ENCODE measurements at regions not wholly inside any gene's neighbourhood (a gene's known extent, or its start where the extent isn't known, plus 50 kb on each side); places are given as distances from the start of the nearest gene placed in this dataset.

DNA sequence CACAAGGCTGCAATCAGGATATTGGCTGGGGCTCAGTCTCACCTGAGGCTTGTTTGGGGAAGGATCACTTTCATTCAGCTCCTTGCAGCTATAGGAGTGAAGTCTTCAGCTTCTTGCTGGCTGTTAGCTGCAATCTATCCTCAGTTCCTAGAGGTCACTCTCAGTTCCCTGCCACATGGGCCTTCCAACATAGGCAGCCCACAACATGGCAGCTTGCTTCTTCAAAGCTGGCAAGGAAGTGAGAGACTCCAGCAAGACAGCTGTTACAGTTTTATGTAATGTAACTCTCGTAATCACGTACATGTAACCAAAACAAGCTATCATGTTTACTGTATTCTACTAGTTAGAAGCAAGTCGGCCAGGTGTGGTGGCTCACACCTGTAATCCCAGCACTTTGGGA lies 226.9 kb downstream of the CDC5L start:
- DNase-seq = no peak

DNA sequence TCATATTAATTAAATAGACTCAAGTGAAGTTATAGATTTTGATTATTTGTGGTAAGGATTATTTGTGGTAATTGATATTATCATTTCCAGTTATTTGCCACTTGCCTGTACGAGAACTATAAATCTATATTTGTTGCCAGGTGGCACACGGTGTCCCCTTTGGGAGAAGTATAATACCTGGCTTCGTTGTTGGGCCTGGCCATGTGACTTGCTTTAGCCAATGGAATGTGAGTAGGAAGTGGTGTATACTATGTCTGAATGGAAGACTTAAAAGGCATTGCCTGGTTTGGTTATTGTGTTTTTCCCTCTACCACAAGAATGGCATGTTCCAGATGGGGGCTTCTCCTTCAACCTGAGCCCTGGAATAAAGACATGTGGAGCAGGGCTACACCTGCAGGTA lies 228.1 kb downstream of the CDC5L start:
- DNase-seq = no peak

DNA sequence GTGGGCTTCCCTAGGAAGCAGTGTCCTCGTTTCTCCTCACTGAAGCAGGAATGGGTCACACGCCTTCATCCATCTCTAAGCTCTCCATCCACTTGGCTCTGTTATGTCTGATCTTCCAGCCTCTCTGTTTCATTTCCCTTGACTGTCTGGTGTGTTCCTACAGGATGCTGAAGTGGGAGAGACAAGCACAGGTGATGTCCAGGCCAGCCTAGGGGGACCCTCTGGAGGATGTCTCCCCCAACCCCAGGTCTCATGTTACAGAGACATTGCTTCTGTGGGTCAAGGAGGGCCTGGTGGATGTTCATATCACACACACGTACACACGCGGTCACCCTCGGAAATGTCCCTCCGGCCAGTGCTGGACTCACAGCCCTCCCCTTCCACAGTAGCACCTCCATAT lies 229.9 kb downstream of the CDC5L start:
- no peak for DNase-seq

DNA sequence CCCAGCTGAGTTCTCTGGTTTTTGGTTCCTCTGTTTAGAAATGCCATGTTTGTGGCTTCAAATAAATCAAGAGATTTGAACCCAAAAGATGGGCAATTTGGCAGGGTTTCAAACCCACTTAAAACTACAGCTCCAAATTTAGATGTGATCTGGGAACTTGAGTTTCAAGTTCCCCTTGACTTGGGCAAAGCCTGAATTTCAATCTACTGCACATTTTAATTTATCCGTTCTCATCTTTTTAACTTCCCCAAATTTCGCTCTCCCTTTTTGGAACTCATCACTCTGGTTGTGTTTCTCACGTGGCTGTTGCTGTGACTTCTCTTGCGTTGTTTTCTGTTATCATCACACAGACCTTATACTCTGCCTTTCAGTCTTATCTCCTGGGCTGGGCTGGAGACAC lies 230.9 kb downstream of the CDC5L start:
- DNase-seq = no peak

DNA sequence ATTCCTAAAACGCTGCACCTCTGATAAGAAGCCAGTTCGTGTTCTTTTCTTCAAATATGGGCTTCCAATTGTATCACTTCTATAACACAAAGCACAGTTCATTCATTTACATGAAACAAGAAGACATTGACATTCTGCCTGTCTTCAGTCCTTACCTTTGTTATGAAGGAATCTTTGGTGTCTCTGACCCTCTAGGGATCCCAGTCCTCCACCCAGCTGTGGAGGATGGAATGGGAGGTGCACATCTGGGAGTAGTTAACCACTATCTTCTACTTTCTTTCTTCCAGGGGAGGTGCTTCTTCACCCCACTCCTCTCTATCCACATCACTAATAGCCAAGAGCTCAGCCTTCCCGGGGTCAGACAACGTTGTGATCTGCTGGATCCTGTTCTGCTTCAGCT lies 233.4 kb downstream of the CDC5L start:
- no peak for DNase-seq

DNA sequence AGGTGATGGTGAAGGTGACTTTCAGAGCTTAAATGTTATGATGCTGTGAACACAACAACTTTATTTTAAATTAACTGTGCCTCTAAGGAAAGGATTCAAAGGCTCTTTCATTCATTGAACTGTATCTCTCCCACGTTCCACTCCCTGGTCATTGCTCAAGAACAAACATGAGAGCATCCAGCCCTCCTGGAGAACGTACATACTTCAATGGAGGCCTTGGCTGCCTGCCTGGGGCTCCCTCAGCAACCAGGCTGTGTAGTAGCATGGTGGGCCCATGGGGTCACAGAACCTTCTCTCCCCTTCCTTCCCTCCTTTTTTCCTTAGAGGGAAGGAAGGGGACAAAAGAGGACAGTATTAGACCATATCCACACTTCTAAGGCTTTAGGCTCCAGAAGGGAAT lies 234.3 kb downstream of the CDC5L start:
- no peak for DNase-seq

DNA sequence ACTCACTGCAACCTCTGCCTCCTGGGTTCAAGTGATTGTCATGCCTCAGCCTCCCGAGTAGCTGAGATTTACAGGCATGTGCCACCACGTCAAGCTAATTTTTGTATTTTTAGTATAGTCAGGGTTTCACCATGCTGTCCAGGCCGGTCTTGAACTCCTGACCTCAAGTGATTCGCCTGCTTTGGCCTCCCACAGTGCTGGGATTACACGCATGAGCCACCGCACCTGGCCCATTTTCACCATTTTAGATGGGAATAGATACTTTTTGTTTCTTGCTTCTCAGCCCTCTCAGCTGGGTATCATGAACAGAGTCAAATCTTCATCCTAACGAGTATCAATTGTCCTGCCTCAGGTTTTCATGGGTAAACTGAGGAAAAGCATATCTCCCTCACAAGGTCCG lies 235.0 kb downstream of the CDC5L start:
- DNase-seq = no peak

DNA sequence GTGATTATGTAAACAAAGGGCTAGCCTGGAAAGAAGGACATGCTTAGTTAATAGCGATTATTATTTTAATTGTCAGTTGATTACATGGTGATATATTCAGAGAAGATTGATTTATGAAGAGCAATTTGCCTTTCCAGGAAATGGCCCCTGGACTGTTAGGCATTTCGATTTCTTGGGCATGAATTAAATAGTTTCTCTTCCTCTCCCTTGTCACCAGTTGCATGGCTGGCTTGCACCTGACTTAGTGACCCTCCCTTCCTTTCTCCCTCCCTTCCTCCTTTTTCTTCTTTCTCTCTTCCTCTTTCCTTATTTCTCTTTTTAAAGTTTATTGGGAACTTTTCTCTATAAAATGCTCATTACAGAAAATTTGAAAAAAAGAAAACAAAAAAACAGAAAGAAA lies 235.4 kb downstream of the CDC5L start:
- no peak for DNase-seq

DNA sequence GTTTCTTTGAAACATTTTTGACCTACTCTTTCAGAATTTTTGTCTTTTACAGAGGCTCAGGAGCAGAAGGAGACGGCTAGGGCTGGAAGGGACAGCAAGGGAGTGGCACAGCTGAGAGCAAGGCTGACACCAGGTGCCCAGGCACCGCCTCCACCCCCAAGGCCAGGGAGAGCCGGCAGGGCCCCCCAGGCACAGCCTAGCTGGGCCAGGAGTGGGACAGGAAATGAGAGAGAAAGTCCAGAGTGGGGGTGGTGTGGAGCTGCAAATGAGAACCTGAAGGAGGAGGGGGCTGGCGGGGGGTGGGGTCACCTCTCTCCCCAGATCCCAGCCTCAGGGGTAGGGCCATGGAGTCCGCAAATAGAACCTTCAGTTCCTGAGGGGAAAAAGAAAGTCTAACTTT lies 236.7 kb downstream of the CDC5L start:
- no peak for DNase-seq

DNA sequence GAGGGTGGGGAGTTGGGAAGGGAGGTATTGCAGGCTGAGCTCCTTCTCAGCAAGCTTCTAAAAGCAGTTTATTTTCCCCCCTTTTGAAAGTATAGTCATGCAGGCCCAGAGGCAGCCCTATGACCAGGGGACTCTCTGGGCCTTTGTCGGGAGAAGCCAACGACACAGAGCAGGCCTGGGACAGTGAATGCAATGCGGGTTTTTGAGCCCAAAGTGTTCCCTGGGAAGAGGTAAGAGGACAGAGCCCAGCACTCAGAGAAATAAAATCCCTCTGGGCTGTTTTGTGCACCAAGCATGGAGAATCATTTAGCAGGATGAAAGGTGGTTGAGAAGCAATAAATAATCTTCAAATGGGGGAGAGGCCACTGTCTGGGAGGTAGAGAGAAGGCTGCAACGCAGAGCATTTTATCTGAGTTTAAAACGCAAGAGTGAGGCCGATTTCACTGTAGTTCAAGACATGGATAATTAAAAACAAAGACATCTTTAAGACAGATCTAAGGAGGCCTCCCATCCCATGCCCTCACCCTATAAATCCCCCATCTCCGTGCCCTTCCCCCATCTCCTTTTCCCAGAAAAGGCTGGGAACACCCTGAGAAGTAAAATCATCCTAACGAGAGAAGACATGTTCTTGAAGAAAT lies 237.5 kb downstream of the CDC5L start:
- no peak for DNase-seq

DNA sequence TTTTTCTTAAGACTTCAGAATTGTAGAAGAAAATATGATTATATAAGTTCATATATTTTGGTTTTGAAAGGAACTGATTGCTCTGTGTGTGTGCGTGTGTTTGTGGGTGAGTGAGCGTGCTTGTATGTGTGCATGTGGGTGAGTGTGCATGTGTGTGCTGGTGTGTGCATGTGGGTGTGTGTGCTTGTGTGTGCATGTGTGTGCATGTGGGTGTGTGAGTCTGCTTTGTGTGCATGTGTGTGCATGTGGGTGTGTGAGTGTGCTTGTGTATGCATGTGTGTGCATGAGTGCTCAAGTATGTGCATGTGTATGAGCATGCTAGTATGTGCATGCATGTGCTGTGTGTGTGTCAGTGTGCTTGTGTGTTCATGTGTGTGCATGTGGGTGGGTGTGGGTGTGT lies 238.5 kb downstream of the CDC5L start:
- DNase-seq = no peak

DNA sequence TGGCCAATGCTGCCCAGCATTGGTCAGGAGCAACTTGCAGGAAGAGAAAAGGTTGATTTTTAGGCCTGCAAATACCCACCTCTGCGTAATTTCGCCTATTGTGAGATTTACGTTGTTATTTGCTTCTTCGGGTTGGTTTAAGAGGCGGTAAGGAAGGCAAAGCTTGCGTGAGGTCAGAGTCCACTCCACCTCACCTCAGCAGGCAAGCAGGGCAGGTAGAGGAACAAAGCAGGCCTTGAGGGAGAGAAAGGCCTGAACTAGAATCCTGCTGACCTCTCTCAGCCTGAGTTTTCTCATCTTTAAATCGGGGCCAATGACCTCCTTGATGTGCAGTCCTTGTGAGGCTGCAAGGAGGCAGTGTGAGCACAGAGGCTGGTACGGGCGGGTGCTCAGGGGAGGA lies 239.1 kb downstream of the CDC5L start:
- no peak for DNase-seq

DNA sequence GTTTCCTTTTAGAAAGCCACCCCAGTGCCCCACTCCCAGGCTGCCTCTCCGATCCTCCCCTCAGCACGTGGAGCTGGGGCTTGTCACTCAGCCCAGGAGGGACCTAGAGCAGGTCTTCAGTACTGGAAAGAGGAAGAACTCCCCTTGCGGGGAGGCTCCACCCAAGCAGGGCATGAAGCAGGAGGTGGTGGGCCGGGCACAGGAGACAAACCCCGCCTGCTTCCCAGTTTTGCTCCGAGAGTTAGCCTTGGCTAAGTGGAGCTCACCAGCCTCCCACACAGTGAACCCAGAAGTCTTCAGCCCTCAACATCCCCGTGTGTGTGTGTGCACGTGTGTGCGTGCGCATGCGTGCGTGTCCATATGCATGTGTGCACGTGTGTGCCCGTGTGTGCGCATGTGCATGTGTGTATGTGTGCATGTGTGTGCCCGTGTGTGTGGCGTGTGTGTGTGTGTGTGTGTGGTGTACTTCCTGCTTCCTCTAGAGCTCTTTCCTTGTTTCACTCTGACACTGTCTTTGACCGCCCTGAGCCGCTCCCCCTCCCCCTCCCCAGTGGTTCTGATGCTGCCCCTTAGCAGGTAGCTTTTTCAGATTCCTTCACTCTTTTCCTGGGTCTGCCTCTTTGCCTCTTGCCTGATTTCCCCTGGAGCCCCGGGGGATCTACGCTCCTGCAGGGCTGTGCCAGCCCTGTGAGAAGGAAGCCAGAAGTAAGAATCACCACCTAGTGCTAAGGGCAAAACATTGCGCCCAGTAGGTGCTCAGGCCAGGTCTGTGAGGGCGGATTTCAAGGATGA lies 239.8 kb downstream of the CDC5L start:
- peak in 1 of 5 donors; percentile 4 for DNase-seq

DNA sequence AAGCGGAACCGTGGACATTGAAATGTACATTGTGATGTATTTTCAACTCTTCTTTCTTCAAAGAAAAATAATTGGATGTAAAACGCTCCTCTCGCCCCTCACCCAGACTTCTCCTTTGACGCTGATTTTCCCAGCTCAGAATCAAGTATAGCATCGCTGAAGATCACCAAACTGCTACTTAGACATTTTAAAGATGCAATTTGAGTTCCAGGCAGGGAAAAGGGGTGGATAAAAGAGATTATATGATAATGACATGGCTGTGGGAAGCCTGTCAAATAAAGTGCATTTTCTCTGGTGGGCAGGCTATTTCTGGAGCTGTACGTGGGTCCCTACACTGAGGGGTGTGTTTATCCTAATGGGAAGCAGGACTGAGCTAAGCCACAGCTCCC lies 240.4 kb downstream of the CDC5L start:
- DNase-seq = no peak

DNA sequence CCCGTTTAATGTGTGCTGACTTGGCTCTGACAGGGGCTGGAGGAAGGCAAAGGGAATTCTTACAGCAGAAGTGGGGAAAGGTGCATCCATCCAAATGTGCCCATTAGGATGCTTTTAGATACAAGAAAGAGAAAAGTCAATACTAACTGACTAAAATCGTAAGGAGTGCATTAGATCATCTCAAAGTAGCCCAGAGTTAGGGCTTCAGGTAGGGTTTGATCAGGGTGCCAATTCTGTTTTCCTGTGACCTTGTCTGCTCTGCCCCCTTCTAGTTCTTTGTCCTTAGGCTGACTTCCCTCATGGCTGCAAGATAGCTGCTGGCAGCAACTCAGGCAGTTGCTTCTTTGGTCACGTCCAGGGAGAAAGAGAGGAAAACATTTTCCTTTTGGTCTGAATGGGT lies 240.8 kb downstream of the CDC5L start:
- no peak for DNase-seq

DNA sequence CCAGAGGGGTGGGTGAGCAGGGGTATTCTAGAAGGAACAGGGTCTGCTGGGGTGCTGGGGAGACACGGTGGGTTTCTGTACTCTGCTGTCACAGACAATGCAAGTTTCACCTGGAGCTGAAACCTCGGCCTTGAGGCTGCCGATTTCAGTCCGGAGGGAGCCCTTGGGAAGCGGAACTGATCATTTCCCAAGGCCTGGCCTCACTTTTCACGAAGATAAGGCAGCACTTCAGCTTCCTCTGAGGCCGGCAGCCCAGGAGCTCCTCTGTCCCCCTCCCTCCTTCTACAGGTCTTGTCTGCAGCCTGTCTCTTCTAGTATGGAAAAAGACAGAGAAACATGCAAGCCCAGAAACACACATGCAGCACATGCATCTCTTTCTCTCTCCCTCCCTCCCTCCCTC lies 242.1 kb downstream of the CDC5L start:
- no peak for DNase-seq

DNA sequence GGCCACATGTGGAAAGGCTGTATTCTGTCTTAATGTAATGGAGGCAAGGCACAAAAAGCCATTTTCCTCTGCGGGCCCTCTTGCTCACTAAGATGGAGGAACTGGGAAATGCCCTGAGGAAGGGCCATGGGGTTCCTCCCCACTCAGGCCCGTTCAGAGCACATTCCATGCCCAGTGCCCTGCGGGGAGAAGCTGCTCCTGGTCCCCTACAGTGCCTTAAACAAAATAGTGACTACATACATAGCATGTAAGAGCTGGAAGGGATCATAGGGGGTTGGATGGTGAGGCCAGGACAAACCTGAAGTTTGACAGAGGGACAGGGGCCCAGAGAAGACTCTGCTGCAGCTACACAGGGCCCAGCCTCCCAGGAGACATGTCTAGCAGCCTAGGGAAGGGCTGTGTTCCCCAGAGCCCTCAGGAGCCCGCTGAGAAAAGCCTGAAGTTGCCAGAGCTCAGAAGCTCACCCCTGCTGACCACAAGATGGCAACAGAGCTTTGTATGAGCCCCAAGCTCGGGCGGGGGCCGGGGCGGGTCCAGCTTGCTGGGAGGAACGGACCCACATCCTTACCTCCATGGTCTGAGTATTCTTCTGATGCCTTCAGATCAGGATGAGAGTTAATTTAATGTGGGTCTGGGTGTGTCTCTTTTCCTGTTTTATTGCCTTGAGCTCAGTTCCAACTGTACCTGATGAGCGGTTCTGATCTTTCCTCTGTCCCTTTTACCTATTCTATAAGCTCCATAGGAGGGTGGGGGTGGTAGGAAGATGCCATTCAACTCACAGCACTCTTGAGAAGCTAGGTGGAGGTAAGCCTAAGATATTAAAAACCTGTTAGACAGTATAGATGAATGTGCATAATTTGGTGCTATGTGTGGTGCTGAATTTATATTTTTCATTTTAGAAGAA lies 242.9 kb downstream of the CDC5L start:
- peak in 1 of 5 donors; percentile 41 for DNase-seq

DNA sequence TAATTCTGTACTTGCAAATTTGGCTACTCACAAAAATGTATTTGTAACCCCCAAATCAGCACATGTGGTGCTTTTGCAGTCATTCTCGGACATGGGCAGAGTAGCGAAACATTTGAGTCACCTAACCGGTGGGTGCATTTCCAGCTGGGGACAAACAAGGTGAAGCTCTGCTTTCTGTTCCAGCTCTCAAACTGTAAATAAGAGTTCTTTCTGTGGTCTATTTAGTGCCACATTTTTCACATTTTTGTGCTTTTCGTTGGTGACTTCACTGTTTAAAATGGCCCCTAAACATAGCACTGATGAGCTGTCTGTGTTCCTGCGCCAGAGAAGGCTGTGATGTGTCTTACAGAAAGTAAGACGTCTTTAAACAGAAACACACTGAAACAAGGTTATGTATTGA lies 244.5 kb downstream of the CDC5L start:
- no peak for DNase-seq

DNA sequence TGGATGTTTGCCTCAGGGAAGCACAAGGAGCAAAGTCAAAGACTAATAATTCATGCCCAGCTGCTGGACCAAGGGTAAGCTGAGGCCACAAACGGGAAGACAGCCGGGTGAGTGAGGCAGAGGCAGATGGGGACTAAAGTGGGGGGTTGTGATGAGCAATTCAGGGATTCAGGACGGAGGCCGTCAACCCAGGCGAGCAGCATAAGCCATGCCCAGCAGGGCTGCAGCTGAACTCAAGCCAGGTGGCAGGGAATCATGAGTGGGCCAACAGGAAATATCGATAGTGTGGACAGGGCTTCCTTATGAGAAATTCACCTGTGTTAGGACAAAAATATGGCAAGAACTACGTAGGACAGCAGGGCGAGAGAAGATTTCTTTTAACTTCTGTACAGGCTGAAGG lies 246.8 kb downstream of the CDC5L start:
- no peak for DNase-seq

DNA sequence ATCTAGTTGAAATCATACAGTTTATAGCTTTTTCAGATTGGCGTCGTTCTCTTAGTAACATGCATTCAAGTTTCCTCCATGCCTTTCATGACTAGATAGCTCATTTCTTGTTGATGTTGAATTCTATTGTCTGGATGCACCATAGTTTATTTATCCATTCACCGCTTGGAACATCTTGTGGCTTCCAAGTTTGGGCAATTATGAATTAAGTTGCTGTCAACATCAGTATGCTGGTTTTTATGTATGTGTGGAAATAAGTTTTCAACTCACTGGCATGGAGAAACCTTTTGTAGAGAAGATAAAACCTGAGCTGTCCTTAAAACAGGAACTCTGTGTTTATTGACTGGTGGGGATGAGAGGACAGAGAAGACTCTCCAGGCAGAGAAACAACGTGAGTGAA lies 248.0 kb downstream of the CDC5L start:
- DNase-seq = no peak

DNA sequence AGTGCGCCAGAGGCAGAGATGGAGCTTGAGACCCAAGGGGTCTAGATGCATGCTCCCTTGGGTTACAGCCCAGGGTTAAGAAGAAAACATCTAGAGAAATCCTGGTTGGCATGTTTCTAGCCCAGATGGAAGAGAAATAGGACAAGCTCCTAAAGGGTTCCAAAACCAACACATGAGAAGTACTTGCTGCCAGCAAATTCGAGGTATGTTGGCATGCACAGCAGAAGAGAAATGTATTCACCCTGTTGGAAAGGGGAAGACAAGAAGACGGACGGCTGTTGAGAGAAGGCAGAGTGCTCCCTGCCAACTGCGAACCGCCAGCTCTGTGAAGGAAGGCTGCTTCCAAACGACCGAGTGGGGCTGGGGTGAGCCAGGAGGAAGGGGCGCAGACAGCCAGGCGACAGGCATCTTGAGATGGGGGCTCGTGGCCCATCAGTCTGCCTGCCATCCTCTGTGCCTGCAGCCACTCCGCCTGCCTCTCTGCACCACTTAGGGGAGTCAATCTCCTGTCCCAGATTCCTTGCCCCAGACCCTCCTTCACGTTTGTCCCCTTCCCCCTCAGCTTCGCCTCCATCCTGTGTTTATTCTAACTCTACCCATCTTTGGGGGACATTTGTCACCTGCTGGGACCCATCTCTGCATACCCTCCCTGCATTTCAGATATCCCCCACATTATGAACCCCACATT lies 249.2 kb downstream of the CDC5L start:
- DNase-seq = no peak

DNA sequence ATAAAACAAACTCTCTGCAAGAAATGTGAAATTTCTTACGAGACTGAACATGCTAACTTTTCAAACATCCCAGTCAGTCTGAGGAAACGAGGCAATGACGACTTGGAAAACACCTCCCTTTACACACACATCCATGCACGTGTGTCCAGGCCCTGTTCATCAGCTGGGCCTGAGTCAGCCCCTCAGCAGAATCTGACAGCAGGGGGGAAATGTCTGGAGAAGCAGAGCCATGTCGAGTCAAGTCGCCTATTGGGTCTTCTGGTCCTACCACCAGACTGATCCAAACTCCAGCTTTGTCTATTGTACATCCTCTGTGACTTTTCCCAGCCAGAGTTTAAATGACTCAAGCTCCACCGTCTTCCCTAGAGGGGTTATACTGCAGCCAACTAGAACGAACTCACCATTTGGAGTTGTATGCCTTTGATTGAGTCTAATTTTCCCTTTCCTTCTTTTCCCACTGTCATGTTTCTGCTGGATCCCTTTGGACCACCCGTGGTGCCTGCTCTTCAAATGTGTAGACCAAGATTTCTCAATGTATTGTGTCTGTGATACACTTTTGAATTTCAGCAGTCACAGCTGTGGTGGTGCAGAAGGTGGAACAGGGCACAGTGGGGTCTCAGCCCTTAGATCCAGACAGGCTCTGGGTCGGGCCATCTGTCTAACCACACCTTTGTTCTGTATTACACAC lies 254.0 kb downstream of the CDC5L start:
- DNase-seq = no peak

DNA sequence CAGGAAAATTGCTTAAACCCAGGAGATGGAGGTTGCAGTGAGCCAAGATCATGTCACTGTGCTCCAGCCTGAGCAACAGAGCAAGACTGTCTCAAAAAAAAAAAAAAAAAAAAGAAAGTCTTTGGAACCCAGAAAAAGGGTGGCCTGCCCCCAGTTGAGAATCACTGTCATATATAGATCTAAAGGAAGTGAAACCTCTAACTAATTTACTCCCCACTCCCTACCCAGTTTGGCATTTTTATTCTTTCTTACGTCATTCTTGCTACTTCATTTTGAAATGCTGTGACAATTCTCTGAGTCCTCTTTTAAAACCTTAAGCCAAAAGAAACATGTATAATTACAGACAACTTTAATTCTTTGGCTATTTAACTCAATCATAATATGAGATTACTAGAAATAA lies 254.8 kb downstream of the CDC5L start:
- peak in 1 of 5 donors; percentile 43 for DNase-seq

Measured in T-helper 1 cell (primary cell).